T-cell (primary cell): ENCODE measurements at regions not wholly inside any gene's neighbourhood (a gene's known extent, or its start where the extent isn't known, plus 50 kb on each side); places are given as distances from the start of the nearest gene placed in this dataset.

ENCODE experiments used
- ATAC-seq, 4 experiments: fragments of 200-7000 bp in 3 of 4; fragments of 150-1000 bp in 1 of 4; cut with Tn5 transposase; replicated peaks in 1 of 4; 1 replicate in 3 of 4; 2 replicates in 1 of 4; pipeline ENCODE4 v1.10.0; 2021; ENCODE audit warnings: moderate library complexity in 3 of 4, mild to moderate bottlenecking in 2 of 4, moderate number of reproducible peaks in 1 of 4
- CTCF ChIA-PET, 2 donors: fragments of 300-600 bp; sonication (Branson Sonifier 250); formaldehyde crosslinking; loops; one replicate each; lab custom pipeline; 2022; ENCODE audit warnings: antibody characterized with exemption in 2 of 2; lab: Charles Lee
- POLR2A ChIA-PET, 2 donors: fragments of 300-600 bp; sonication (Branson Sonifier 250); formaldehyde crosslinking; loops; one replicate each; lab custom pipeline; 2022; ENCODE audit warnings: antibody characterized with exemption in 2 of 2; lab: Charles Lee
- DNase-seq, 35 experiments: peaks; one replicate each; pipeline versions ENCODE4 v3.0.0 to v3.0.0-alpha.2; 2013 to 2023
- H3K27ac ChIP-seq: one replicate; pipeline ENCODE4 v1.5.1; 2013; ENCODE audit warnings: low read length
- H3K27me3 ChIP-seq, 2 experiments: replicated peaks in 1 of 2; 1 replicate in 1 of 2; 2 replicates in 1 of 2; pipeline versions ENCODE4 v1.6.1 to v1.7.0; 2013; ENCODE audit warnings: low read length in 1 of 2, mixed read lengths in 1 of 2; ENCODE audit not compliant: control insufficient read depth in 2 of 2, insufficient read depth in 2 of 2; ENCODE audit errors: extremely low read depth in 1 of 2
- H3K36me3 ChIP-seq, 2 donors: 1 replicate in 1 of 2; 2 replicates in 1 of 2; pipeline versions ENCODE4 v1.6.1 to v1.7.0; 2013; ENCODE audit warnings: low read length in 1 of 2; ENCODE audit not compliant: control insufficient read depth in 2 of 2, insufficient read depth in 1 of 2; ENCODE audit errors: extremely low read depth in 1 of 2
- H3K4me1 ChIP-seq, 2 experiments: 1 replicate in 1 of 2; 2 replicates in 1 of 2; pipeline versions ENCODE4 v1.6.1 to v1.7.0; 2013; ENCODE audit warnings: low read length in 2 of 2, mixed read lengths in 1 of 2; ENCODE audit not compliant: insufficient read depth in 2 of 2, control insufficient read depth in 1 of 2; ENCODE audit errors: extremely low read depth in 1 of 2
- H3K4me3 ChIP-seq, 2 donors: 1 replicate in 1 of 2; 2 replicates in 1 of 2; pipeline versions ENCODE4 v1.5.1 to v1.7.0; 2013; ENCODE audit warnings: mild to moderate bottlenecking in 2 of 2, low read length in 1 of 2, moderate library complexity in 1 of 2; ENCODE audit not compliant: control insufficient read depth in 1 of 2; ENCODE audit errors: extremely low read depth in 1 of 2
- H3K9me3 ChIP-seq: 2 replicates; pipeline ENCODE4 v1.7.0; 2013
- H3K27ac Mint-ChIP-seq, 2 donors: one replicate each; pipeline ENCODE4 v1.8.0; 2020 to 2021; ENCODE audit warnings: mild to moderate bottlenecking in 2 of 2, mixed read lengths in 2 of 2
- H3K27me3 Mint-ChIP-seq, 2 donors: one replicate each; pipeline ENCODE4 v1.8.0; 2021 to 2022; ENCODE audit warnings: mixed read lengths in 2 of 2
- H3K36me3 Mint-ChIP-seq: one replicate; pipeline ENCODE4 v1.8.0; 2021; ENCODE audit warnings: mixed read lengths
- H3K4me1 Mint-ChIP-seq, 3 donors: one replicate each; pipeline ENCODE4 v1.8.0; 2020 to 2022; ENCODE audit warnings: mixed read lengths in 3 of 3, mild to moderate bottlenecking in 1 of 3
- H3K4me3 Mint-ChIP-seq, 3 donors: one replicate each; pipeline ENCODE4 v1.8.0; 2020 to 2022; ENCODE audit warnings: mild to moderate bottlenecking in 3 of 3, mixed read lengths in 3 of 3, moderate library complexity in 3 of 3
- H3K9me3 Mint-ChIP-seq, 3 donors: one replicate each; pipeline ENCODE4 v1.8.0; 2020 to 2022; ENCODE audit warnings: mixed read lengths in 3 of 3
- WGBS: methylation state at CpG from one replicate; pipeline ENCODE4 v1.1.5; 2013; ENCODE audit warnings: missing lambda C conversion rate; ENCODE audit not compliant: insufficient coverage; 5-methylcytosine and 5-hydroxymethylcytosine counted together

DNA sequence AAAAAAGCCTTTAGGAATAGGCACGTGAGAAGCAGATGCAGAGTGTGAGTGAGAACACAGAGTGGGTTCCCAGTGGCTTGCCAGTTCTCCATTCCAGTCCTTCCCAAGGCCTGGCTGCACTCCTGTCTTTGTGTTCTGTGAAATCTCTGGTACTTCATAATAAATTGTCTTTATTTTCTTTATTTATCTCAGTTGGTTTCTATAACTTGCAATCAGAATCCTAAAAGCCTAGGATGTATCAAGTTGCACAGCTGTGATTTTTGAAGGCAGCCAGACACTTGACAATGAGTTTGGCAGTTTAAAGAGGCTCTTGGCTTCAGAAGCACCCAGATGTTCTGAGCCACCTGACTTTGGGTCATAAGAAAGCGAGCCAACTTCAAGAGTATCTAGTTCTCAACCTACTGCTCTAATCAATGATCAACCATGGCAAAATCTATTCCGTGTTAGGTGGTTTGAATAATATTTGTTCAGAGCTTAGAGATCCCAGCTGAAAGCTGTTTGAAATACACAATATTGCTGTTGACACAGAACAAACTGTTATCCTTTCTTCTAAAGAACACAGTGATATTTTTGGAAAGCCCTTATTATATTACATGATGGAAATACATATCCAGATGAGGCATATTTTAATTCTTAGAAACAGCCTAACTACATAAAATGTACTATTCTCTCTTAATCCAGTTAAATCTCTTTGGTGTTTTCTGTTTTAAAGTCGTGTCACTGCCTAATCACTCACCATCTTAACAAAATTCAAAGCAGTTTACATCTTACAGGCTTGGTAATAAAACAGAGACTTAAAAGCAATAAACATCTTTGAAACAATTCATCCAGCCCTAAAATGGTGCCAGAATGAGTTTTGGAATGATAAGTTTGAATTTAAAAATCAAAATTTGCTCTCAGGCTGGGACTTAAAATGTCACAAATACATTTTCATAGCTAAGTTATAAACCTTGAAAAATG is 483.0 kb upstream of the NBEA start:
- no peak for ATAC-seq
- H3K27me3 Mint-ChIP-seq = no peaks in the 10 kb centered on the region
- H3K36me3 Mint-ChIP-seq = no peaks in the 10 kb centered on the region
- no peak overlapping the region for H3K27ac ChIP-seq
- ChIA-PET POLR2A (no interaction called here), CTCF (no interaction called here)
- no peaks in the 10 kb centered on the region for H3K27me3 ChIP-seq
- no peak overlapping the region for H3K27ac Mint-ChIP-seq
- H3K4me3 ChIP-seq = no peak overlapping the region
- 60% methylated on average over 1 of the region's 4 CpGs for WGBS
- H3K4me1 Mint-ChIP-seq = no peaks in the 10 kb centered on the region
- no peak overlapping the region for H3K4me3 Mint-ChIP-seq
- no peaks in the 10 kb centered on the region for H3K4me1 ChIP-seq
- peaks cover 3 to 17% (median 12%) of the 10 kb centered on the region in 3 donors for H3K9me3 Mint-ChIP-seq
- no peaks in the 10 kb centered on the region for H3K9me3 ChIP-seq
- DNase-seq = no peak
- no peaks in the 10 kb centered on the region for H3K36me3 ChIP-seq

DNA sequence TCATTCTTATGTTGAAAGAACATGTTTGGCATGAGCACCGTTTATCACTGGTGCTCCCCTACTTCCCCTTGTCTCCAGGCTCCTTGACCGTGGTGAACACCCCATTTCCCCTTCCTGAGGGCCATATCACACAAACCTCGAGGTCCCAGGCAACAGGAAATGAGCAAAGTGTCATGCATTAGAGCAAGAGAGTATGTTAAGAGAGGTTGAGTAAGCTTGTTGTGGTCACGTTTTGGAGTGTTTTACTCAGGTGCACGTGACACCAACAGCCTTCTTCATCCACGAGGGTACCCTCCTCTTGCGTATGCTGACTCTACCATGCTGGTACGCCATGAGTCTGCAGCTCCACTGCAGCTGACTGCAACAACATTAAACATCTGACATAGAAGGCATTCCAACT is 482.2 kb upstream of the NBEA start:
- H3K4me1 ChIP-seq = no peaks in the 10 kb centered on the region
- Mint-ChIP-seq H3K27ac (no peak overlapping the region), H3K27me3 (no peaks in the 10 kb centered on the region), H3K36me3 (no peaks in the 10 kb centered on the region), H3K9me3 (peaks cover 3 to 17% (median 8%) of the 10 kb centered on the region in 3 donors), H3K4me1 (no peaks in the 10 kb centered on the region), H3K4me3 (no peak overlapping the region)
- ChIA-PET POLR2A (no interaction called here), CTCF (no interaction called here)
- H3K9me3 ChIP-seq = no peaks in the 10 kb centered on the region
- ATAC-seq = no peak
- WGBS = 0% methylated on average over 1 of the region's 8 CpGs
- H3K27ac ChIP-seq = no peak overlapping the region
- H3K4me3 ChIP-seq = no peak overlapping the region
- no peaks in the 10 kb centered on the region for H3K36me3 ChIP-seq
- DNase-seq = no peak
- no peaks in the 10 kb centered on the region for H3K27me3 ChIP-seq

DNA sequence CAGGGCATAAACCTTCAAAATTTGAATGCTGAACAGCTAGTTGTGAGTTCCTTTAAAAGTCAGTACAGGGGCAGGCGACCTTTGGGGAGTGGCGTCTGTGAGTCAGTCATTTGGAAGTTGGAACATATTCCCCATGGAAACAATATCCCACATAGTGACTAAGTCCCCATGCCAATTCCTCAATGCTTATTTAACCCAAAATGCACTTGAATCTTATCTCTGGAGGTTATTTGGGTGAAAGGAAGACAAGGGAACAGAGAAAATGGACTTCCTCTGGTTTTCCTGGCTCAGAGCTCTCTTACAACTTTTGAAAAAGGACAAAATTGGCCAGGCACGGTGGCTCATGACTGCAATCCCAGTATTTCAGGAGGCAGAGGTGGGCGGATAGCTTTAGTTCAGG is 479.2 kb upstream of the NBEA start:
- H3K27me3 ChIP-seq = no peaks in the 10 kb centered on the region
- ChIA-PET POLR2A (interaction anchor here in 1 of 2 donors (0.6 kb wide), 1 partner anchor 164 kb away, joined by 3 read pairs; no protein-coding TSS in a partner anchor), CTCF (no interaction called here)
- no peaks in the 10 kb centered on the region for H3K36me3 Mint-ChIP-seq
- H3K36me3 ChIP-seq = no peaks in the 10 kb centered on the region
- no peak overlapping the region for H3K27ac ChIP-seq
- DNase-seq (no peak), ATAC-seq (no peak)
- H3K4me3 ChIP-seq = no peak overlapping the region
- H3K27ac Mint-ChIP-seq = no peak overlapping the region
- H3K4me1 Mint-ChIP-seq = no peaks in the 10 kb centered on the region
- no peaks in the 10 kb centered on the region for H3K27me3 Mint-ChIP-seq
- H3K9me3 Mint-ChIP-seq = peaks cover under 1 to 9% (median 3%) of the 10 kb centered on the region in 3 donors
- no peak overlapping the region for H3K4me3 Mint-ChIP-seq
- no peaks in the 10 kb centered on the region for H3K4me1 ChIP-seq
- H3K9me3 ChIP-seq = no peaks in the 10 kb centered on the region
- WGBS = 80% methylated on average over 1 of the region's 4 CpGs

DNA sequence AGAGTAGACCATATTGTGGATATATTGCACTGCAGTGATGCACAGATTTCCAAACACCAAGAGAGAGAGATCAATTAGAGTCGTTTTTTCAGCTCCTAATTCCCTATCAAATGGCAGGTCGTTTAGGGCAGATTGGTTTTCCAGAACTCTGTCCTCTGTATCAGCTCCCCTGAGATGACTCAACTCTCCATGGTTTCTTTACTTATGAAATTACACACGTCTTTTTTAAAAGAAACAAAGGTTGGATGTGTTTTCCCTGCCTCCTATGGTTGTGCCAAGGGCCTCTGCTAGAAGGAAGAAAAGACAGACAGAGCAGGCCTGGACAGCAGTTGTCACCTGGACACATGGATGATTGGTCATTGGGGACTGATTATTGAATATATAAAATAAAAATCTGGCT is 478.1 kb upstream of the NBEA start:
- Histone ChIP-seq H3K4me3 (no peak overlapping the region), H3K36me3 (no peaks in the 10 kb centered on the region), H3K27ac (no peak overlapping the region), H3K4me1 (no peaks in the 10 kb centered on the region), H3K9me3 (no peaks in the 10 kb centered on the region), H3K27me3 (no peaks in the 10 kb centered on the region)
- Mint-ChIP-seq H3K27ac (no peak overlapping the region), H3K36me3 (no peaks in the 10 kb centered on the region), H3K9me3 (peaks cover 0 to 9% (median 0%) of the 10 kb centered on the region in 3 donors), H3K4me3 (no peak overlapping the region), H3K4me1 (no peaks in the 10 kb centered on the region), H3K27me3 (no peaks in the 10 kb centered on the region)
- CTCF ChIA-PET = no interaction called here
- POLR2A ChIA-PET = interaction anchor here in 1 of 2 donors (0.6 kb wide), 1 partner anchor 24 kb away, joined by 5 read pairs; no protein-coding TSS in a partner anchor
- no peak for DNase-seq
- ATAC-seq = no peak
- no CpG with 5 or more reads among the region's 3 CpGs for WGBS

DNA sequence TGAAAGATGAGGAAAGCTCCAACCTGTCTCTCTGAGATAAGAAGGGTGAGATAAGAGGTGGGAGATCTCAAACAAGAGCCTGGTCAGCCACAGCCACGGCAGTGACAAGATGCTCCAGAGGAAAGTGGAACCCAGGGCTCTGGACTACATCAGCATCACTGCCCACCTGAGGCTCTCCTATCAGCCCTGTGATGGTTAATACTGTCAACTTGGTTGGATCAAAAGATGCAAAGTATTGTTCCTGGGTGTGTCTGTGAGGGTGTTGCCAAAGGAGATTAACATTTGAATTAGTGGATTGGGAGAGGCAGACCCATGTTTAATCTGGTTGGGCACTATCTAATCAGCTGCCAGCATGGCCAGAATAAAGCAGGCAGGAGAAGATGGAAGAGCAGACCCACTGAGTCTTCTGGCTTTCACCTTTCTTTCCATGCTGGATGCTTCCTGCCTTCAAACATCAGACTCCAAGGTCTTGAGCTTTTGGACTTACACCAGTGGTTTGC is 476.6 kb upstream of the NBEA start:
- H3K36me3 Mint-ChIP-seq = no peaks in the 10 kb centered on the region
- H3K4me3 Mint-ChIP-seq = no peak overlapping the region
- H3K4me1 Mint-ChIP-seq = no peaks in the 10 kb centered on the region
- Histone ChIP-seq H3K36me3 (no peaks in the 10 kb centered on the region), H3K9me3 (no peaks in the 10 kb centered on the region), H3K4me3 (no peak overlapping the region), H3K27me3 (no peaks in the 10 kb centered on the region), H3K27ac (no peak overlapping the region), H3K4me1 (no peaks in the 10 kb centered on the region)
- ChIA-PET POLR2A (no interaction called here), CTCF (no interaction called here)
- WGBS = 40% methylated on average over 1 of the region's 1 CpG
- no peak for ATAC-seq
- no peak overlapping the region for H3K27ac Mint-ChIP-seq
- DNase-seq = no peak
- H3K27me3 Mint-ChIP-seq = no peaks in the 10 kb centered on the region
- H3K9me3 Mint-ChIP-seq = peaks cover 0 to 9% (median 0%) of the 10 kb centered on the region in 3 donors

DNA sequence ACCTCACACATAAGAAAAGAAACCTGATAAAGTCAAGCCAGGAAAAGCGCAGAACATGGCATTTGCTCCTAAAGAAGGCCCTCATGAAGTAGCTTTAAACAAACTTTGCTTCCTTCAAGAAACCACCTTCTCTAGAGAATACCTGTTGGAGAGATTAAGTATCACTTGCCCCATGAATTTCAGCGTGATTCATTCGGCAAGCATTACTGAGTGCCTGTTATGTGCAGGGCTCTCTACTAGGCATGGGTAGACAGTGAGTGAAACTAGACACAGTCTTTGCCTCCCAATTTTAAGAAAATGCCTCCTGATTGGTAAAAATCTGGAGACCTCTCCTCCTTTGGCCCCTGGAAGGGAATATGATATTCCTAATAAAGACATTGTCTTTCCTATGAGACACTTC is 475.8 kb upstream of the NBEA start:
- peaks cover 0 to 4% (median 0%) of the 10 kb centered on the region in 3 donors for H3K9me3 Mint-ChIP-seq
- ChIA-PET CTCF (no interaction called here), POLR2A (no interaction called here)
- Histone ChIP-seq H3K27ac (no peak overlapping the region), H3K4me1 (no peaks in the 10 kb centered on the region), H3K9me3 (no peaks in the 10 kb centered on the region), H3K4me3 (no peak overlapping the region), H3K27me3 (no peaks in the 10 kb centered on the region), H3K36me3 (no peaks in the 10 kb centered on the region)
- H3K27ac Mint-ChIP-seq = no peak overlapping the region
- no peaks in the 10 kb centered on the region for H3K36me3 Mint-ChIP-seq
- no peaks in the 10 kb centered on the region for H3K4me1 Mint-ChIP-seq
- no peak overlapping the region for H3K4me3 Mint-ChIP-seq
- no peak for DNase-seq
- WGBS = no CpG with 5 or more reads among the region's 3 CpGs
- H3K27me3 Mint-ChIP-seq = no peaks in the 10 kb centered on the region
- no peak for ATAC-seq
